Mesendoderm (in vitro differentiated cells): ENCODE measurements at regions not wholly inside any gene's neighbourhood (a gene's known extent, or its start where the extent isn't known, plus 50 kb on each side); places are given as distances from the start of the nearest gene placed in this dataset.

Source experiments
- DNase-seq: peaks from one replicate; pipeline ENCODE4 v3.0.0; 2013
- H2AK5ac ChIP-seq: 2 replicates; pipeline ENCODE4 v1.6.1; 2013; ENCODE audit warnings: low read length, inconsistent platforms
- H2BK120ac ChIP-seq: 2 replicates; pipeline ENCODE4 v1.6.1; 2013; ENCODE audit warnings: low read depth, mild to moderate bottlenecking, low read length, moderate library complexity, mixed read lengths
- H2BK15ac ChIP-seq: replicated peaks from 2 replicates; pipeline ENCODE4 v1.6.1; 2013; ENCODE audit warnings: low read depth, mild to moderate bottlenecking, moderate library complexity
- H2BK5ac ChIP-seq: 2 replicates; pipeline ENCODE4 v1.6.1; 2013; ENCODE audit warnings: low read length, inconsistent platforms
- H3K18ac ChIP-seq: 2 replicates; pipeline ENCODE4 v1.6.1; 2013; ENCODE audit warnings: mild to moderate bottlenecking, low read length, mixed read lengths
- H3K23ac ChIP-seq: one replicate; pipeline ENCODE4 v1.6.1; 2013; ENCODE audit warnings: low read length
- H3K27ac ChIP-seq: 2 replicates; pipeline ENCODE4 v1.5.1; 2013; ENCODE audit warnings: low read depth, mild to moderate bottlenecking, inconsistent platforms, low read length, moderate library complexity
- H3K27me3 ChIP-seq: 2 replicates; pipeline ENCODE4 v1.6.1; 2013; ENCODE audit warnings: low read length, control low read depth, mild to moderate bottlenecking, inconsistent platforms; ENCODE audit not compliant: insufficient read depth, poor library complexity
- H3K36me3 ChIP-seq: 2 replicates; pipeline ENCODE4 v1.6.1; 2013; ENCODE audit warnings: low read length, inconsistent platforms; ENCODE audit not compliant: control insufficient read depth, insufficient read depth
- H3K4ac ChIP-seq: one replicate; pipeline ENCODE4 v1.6.1; 2013; ENCODE audit warnings: low read depth, mild to moderate bottlenecking, low read length, moderate library complexity
- H3K4me1 ChIP-seq: 2 replicates; pipeline ENCODE4 v1.6.1; 2013; ENCODE audit warnings: low read depth, low read length, inconsistent platforms; ENCODE audit not compliant: control insufficient read depth
- H3K4me2 ChIP-seq: 2 replicates; pipeline ENCODE4 v1.6.1; 2013; ENCODE audit warnings: low read length
- H3K4me3 ChIP-seq: 2 replicates; pipeline ENCODE4 v1.5.1; 2013; ENCODE audit warnings: mild to moderate bottlenecking, low read length
- H3K56ac ChIP-seq: one replicate; pipeline ENCODE4 v1.6.1; 2013; ENCODE audit warnings: low read length
- H3K79me1 ChIP-seq: 2 replicates; pipeline ENCODE4 v1.6.1; 2013; ENCODE audit warnings: low read length, inconsistent platforms
- H3K79me2 ChIP-seq: 2 replicates; pipeline ENCODE4 v1.6.1; 2013; ENCODE audit warnings: mild to moderate bottlenecking, low read length; ENCODE audit not compliant: control insufficient read depth, insufficient read depth
- H3K9ac ChIP-seq: 2 replicates; pipeline ENCODE4 v1.6.1; 2013; ENCODE audit warnings: low read length, inconsistent platforms
- H4K5ac ChIP-seq: one replicate; pipeline ENCODE4 v1.6.1; 2013; ENCODE audit warnings: low read length
- H4K8ac ChIP-seq: one replicate; pipeline ENCODE4 v1.6.1; 2013; ENCODE audit warnings: low read depth, mild to moderate bottlenecking, control low read depth, low read length, moderate library complexity
- WGBS: extraction: QIAGEN DNeasy Blood & Tissue Kit; methylation state at CpG from one replicate; pipeline ENCODE4 v1.1.7; 2013; ENCODE audit warnings: low lambda C conversion rate, missing lambda C conversion rate; ENCODE audit not compliant: insufficient coverage; ENCODE audit errors: extremely low coverage; 5-methylcytosine and 5-hydroxymethylcytosine counted together

GRCh38 chr10:128852449-128852848 lies 614.6 kb upstream of the MGMT start:
- Histone ChIP-seq H3K79me1 (no peaks in the 10 kb centered on the region), H2BK15ac (no peak overlapping the region), H3K4me2 (no peak overlapping the region), H3K36me3 (no peaks in the 10 kb centered on the region), H3K79me2 (no peaks in the 10 kb centered on the region), H2BK120ac (no peak overlapping the region), H3K27me3 (no peaks in the 10 kb centered on the region), H4K8ac (no peak overlapping the region), H3K56ac (no peak overlapping the region), H3K18ac (no peak overlapping the region), H3K27ac (no peak overlapping the region), H3K9ac (no peak overlapping the region), H3K4me3 (no peak overlapping the region), H3K4me1 (no peaks in the 10 kb centered on the region), H3K4ac (no peak overlapping the region), H3K23ac (no peak overlapping the region), H2BK5ac (no peak overlapping the region), H4K5ac (no peak overlapping the region), H2AK5ac (no peak overlapping the region)
- DNase-seq: no peak
- WGBS: no CpG with 5 or more reads among the region's 11 CpGs

- Histone ChIP-seq H3K18ac (no peak overlapping the region), H2BK120ac (no peak overlapping the region), H2AK5ac (no peak overlapping the region), H4K5ac (no peak overlapping the region), H3K27me3 (no peaks in the 10 kb centered on the region), H3K4me3 (no peak overlapping the region), H3K27ac (no peak overlapping the region), H3K36me3 (no peaks in the 10 kb centered on the region), H3K4me2 (no peak overlapping the region), H3K9ac (no peak overlapping the region), H2BK5ac (no peak overlapping the region), H2BK15ac (no peak overlapping the region), H3K4ac (no peak overlapping the region), H3K56ac (no peak overlapping the region), H3K23ac (no peak overlapping the region), H4K8ac (no peak overlapping the region), H3K4me1 (no peaks in the 10 kb centered on the region), H3K79me1 (no peaks in the 10 kb centered on the region), H3K79me2 (no peaks in the 10 kb centered on the region)
- no peak for DNase-seq
- WGBS: no CpG with 5 or more reads among the region's 6 CpGs
These were observed 614.1 kb upstream of the MGMT start for GRCh38 chr10:128852902-128853301.

- Histone ChIP-seq H3K4me3 (no peak overlapping the region), H4K5ac (no peak overlapping the region), H3K27ac (no peak overlapping the region), H2BK5ac (no peak overlapping the region), H3K18ac (no peak overlapping the region), H3K4me2 (no peak overlapping the region), H3K9ac (no peak overlapping the region), H3K27me3 (no peaks in the 10 kb centered on the region), H2AK5ac (no peak overlapping the region), H3K36me3 (no peaks in the 10 kb centered on the region), H4K8ac (no peak overlapping the region), H3K56ac (no peak overlapping the region), H3K4me1 (no peaks in the 10 kb centered on the region), H3K79me1 (no peaks in the 10 kb centered on the region), H2BK15ac (no peak overlapping the region), H2BK120ac (no peak overlapping the region), H3K23ac (no peak overlapping the region), H3K4ac (no peak overlapping the region), H3K79me2 (no peaks in the 10 kb centered on the region)
- DNase-seq: no peak
- no CpG with 5 or more reads among the region's 8 CpGs for WGBS
These were observed 613.5 kb upstream of the MGMT start for GRCh38 chr10:128853537-128853936.

GRCh38 chr10:128854204-128854603 lies 612.8 kb upstream of the MGMT start:
- Histone ChIP-seq H3K56ac (no peak overlapping the region), H2BK120ac (no peak overlapping the region), H3K4me3 (no peak overlapping the region), H2BK5ac (no peak overlapping the region), H2BK15ac (no peak overlapping the region), H4K5ac (no peak overlapping the region), H3K27me3 (no peaks in the 10 kb centered on the region), H4K8ac (no peak overlapping the region), H3K79me1 (no peaks in the 10 kb centered on the region), H3K27ac (no peak overlapping the region), H3K36me3 (no peaks in the 10 kb centered on the region), H3K4me1 (no peaks in the 10 kb centered on the region), H3K79me2 (no peaks in the 10 kb centered on the region), H3K4me2 (no peak overlapping the region), H3K23ac (no peak overlapping the region), H2AK5ac (no peak overlapping the region), H3K9ac (no peak overlapping the region), H3K4ac (no peak overlapping the region), H3K18ac (no peak overlapping the region)
- no CpG with 5 or more reads among the region's 1 CpG for WGBS
- DNase-seq: no peak

- no peak overlapping the region for H3K9ac ChIP-seq
- H2BK120ac ChIP-seq: no peak overlapping the region
- H3K79me2 ChIP-seq: no peaks in the 10 kb centered on the region
- H4K5ac ChIP-seq: no peak overlapping the region
- H3K27ac ChIP-seq: no peak overlapping the region
- H3K36me3 ChIP-seq: no peaks in the 10 kb centered on the region
- no peak overlapping the region for H3K4me3 ChIP-seq
- no peaks in the 10 kb centered on the region for H3K79me1 ChIP-seq
- no peak overlapping the region for H4K8ac ChIP-seq
- H3K56ac ChIP-seq: no peak overlapping the region
- no peak overlapping the region for H2BK15ac ChIP-seq
- no peaks in the 10 kb centered on the region for H3K4me1 ChIP-seq
- H3K4ac ChIP-seq: no peak overlapping the region
- peak; percentile 16 for DNase-seq
- H3K23ac ChIP-seq: no peak overlapping the region
- no peaks in the 10 kb centered on the region for H3K27me3 ChIP-seq
- H2AK5ac ChIP-seq: no peak overlapping the region
- no CpG with 5 or more reads among the region's 5 CpGs for WGBS
- no peak overlapping the region for H3K18ac ChIP-seq
- H3K4me2 ChIP-seq: no peak overlapping the region
- no peak overlapping the region for H2BK5ac ChIP-seq
These were observed 612.1 kb upstream of the MGMT start for GRCh38 chr10:128854963-128855362.

- Histone ChIP-seq H3K36me3 (no peaks in the 10 kb centered on the region), H3K56ac (no peak overlapping the region), H3K4ac (no peak overlapping the region), H3K27ac (no peak overlapping the region), H2BK120ac (no peak overlapping the region), H4K5ac (no peak overlapping the region), H3K23ac (no peak overlapping the region), H2AK5ac (no peak overlapping the region), H3K18ac (no peak overlapping the region), H3K4me2 (no peak overlapping the region), H2BK15ac (no peak overlapping the region), H3K4me3 (no peak overlapping the region), H3K9ac (no peak overlapping the region), H3K79me1 (no peaks in the 10 kb centered on the region), H2BK5ac (no peak overlapping the region), H3K79me2 (no peaks in the 10 kb centered on the region), H3K4me1 (no peaks in the 10 kb centered on the region), H3K27me3 (no peaks in the 10 kb centered on the region), H4K8ac (no peak overlapping the region)
- no peak for DNase-seq
- WGBS: no CpG with 5 or more reads among the region's 14 CpGs
These were observed 611.2 kb upstream of the MGMT start for GRCh38 chr10:128855618-128856428.
